ENCODE measurements at regions not wholly inside any gene's neighbourhood (a gene's known extent, or its start where the extent isn't known, plus 50 kb on each side); places are given as distances from the start of the nearest gene placed in this dataset.

DNA sequence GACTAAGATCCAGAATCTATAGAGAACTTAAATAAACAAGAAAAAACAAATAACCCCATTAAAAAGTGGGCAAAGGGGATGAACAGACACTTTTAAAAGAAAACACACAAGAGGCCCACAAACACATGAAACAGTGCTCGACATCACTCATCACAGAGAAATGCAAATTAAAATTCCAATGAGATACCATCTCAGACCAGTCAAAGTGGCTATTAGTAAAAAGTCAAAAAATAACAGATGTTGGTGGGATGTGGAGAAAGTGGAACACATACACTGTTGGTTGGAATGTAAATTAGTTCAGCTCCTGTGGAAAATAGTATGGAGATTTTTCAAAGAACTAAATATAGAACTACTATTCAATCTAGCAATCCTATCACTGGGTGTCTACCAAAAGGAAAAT, 143.1 kb downstream of the IFI44 start:
- no peak for TF ChIP-seq EZH2 (IDR thresholded peaks at IDR 0.05; ENCODE audit: insufficient read depth, low read length)
- TF ChIP-seq, protein P1, sequence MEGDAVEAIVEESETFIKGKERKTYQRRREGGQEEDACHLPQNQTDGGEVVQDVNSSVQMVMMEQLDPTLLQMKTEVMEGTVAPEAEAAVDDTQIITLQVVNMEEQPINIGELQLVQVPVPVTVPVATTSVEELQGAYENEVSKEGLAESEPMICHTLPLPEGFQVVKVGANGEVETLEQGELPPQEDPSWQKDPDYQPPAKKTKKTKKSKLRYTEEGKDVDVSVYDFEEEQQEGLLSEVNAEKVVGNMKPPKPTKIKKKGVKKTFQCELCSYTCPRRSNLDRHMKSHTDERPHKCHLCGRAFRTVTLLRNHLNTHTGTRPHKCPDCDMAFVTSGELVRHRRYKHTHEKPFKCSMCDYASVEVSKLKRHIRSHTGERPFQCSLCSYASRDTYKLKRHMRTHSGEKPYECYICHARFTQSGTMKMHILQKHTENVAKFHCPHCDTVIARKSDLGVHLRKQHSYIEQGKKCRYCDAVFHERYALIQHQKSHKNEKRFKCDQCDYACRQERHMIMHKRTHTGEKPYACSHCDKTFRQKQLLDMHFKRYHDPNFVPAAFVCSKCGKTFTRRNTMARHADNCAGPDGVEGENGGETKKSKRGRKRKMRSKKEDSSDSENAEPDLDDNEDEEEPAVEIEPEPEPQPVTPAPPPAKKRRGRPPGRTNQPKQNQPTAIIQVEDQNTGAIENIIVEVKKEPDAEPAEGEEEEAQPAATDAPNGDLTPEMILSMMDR (IDR thresholded peaks at IDR 0.05; ENCODE audit: insufficient read depth, low read depth, low read length): no peak

All from astrocyte (in vitro differentiated cells and primary cell).